ENCODE measurements at regions not wholly inside any gene's neighbourhood (a gene's known extent, or its start where the extent isn't known, plus 50 kb on each side); places are given as distances from the start of the nearest gene placed in this dataset.

DNA sequence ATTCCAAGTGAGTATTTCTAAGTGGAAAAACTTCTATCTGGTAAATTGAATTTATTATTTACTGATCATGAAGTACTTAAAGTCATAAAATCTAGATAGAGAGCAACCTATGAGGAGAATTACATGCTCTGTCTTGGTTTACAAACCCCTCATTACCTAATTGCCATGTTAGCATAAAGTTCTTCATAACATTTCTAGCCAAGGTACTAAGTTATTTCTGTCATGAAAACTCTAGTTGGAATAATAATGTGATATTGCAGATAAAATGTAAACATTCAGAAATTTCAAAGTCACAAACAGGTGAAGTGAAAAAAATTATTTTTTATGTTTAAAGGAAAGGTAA is 228.6 kb downstream of the TTLL7 start:
- no peak for DNase-seq (ENCODE audit: low read depth in 2 of 2)

DNA sequence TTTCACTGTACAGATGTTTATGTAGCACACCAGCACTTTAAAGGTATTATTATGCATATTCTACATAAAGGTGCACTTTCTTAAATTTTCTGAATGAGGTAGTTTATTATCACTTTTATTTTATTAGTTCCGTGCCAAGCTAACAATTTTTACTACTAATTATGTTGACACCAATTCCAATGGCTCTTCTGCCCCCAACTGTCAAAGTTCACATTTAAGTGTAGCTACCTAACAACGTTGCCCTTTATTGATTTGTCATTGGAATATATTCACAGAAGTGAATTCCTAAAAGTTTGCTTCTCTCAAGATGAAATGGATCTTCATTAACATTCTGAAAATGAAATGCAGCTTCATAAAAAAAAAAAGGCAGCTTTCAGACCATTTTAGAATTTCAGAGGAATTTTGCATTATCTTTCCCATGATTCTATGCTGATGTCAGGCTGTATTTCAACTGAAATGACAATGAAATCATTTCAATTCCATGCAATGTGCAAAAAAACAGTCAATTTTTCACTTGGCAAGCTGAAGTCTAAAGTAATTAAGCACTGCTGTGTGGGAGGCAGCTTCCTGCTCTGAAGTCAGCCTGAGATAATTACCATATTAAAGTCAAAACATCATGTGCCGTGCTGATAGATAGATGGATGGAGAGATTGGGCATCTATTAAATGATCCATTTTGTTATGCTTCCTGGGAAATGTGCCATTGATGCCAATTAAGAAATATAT is 229.2 kb downstream of the TTLL7 start:
- DNase-seq (ENCODE audit: low read depth in 2 of 2), result no peak

DNA sequence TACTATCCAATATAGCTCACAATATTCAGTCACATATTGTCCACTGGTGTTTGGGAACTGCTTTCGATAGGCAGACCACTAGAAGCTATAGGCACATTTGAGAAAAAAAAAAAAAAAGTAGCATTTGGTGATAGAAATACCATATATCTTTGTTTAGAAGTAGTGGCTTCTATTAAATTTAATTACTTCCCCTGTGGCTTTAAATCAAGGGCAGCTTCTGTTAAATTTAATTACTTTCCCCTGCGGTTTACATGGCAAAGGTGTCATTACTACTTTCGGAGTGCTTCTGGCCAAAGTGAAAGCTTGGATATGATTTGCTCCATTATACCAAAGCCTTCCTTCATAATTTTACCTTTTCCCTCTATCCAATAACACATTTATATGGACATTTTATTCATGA is 229.9 kb downstream of the TTLL7 start:
- no peak for DNase-seq (ENCODE audit: low read depth in 2 of 2)

DNA sequence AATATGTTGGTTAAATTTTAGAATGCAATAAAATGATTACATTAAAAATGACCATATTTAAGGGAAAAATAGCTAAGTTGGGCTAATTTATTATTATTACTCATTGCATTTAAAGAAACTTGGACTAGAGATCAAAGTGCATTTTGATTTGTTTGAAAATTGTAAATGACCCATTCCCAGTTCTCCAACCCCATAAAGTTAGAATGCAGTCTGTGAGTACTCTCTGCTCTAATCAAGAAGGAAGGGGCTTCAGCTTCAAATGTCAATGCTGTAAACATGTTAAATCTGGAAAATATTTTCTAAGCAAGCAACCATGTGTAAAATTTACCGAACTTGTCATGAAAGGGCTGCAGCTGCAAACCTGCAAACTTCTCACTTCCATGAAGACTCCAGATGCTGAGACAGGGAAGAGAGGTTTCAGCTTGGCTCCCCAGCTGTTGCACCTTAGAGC is 232.7 kb downstream of the TTLL7 start:
- no peak for DNase-seq (ENCODE audit: low read depth in 2 of 2)

DNA sequence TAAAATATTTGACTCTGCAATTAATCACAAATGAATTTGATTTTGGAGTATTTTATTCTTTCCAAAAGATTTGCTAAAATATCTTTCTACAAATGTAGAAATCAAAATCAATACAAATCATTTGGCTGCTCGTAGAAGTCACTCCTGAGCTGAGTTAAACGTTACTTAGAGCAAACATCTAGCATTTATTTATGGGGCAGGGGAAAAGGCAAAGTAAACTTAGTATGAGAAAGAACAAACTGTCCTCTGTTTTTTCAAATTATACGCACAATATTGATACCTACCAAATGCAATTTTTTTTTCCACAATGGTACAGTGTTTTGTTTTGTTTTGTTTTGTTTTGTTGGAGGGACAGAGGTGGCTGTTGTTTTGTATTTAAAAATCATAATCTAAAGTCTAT is 233.8 kb downstream of the TTLL7 start:
- DNase-seq (ENCODE audit: low read depth in 2 of 2), result no peak

DNA sequence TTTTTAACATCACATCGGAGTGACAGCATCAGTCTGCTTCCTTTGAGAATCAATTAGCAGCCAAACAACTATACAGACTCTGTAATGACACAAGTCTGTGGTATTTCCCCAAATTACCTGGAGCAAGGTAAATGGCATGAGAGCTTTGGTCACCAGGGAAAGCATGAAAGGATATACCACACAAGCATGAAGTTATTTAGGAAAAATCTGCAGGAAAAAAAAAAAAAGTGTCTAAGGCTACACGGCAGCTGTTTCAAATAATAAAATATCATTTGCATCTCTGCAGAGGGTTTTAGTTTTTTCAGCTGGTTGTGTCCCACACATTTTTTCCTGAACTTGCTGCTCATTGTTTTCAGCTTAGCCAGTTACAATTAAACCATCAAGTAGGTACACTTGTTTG is 234.7 kb downstream of the TTLL7 start:
- peak; percentile 3 to 8 for DNase-seq (ENCODE audit: low read depth in 2 of 2)

DNA sequence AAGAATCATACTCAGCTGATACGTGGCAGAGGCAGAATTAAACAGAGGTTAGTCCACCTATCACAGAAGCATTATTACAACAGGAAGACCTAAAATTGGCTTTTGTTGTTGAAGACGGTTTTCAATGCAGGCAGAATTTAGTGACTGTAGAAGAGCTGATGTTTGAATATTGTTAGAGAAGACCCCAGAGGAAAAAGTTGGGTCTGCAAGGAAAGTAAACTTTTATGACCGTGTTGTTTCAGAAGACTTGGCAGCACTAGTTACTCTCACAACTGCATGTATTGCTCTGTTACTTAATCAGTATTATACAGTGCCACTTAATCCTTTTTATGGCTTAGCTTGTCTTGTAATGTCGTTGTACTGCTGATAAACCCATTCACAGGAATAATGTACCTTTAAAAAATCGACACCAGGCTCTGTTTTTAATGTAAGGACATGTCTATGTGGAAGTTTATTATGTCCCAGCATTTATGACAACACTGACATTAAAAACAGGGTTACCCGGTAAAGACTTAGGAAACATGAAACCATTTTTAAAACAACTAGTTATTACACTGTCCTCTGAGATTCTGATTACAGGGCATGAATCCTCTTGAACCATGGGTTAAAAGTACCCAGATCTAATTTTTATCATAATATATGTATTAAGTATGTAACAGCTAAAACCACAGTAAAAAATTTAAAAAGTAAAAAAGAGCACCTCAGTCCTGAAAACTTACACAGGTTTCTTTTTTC is 235.4 kb downstream of the TTLL7 start:
- DNase-seq (ENCODE audit: low read depth in 2 of 2), result no peak

DNA sequence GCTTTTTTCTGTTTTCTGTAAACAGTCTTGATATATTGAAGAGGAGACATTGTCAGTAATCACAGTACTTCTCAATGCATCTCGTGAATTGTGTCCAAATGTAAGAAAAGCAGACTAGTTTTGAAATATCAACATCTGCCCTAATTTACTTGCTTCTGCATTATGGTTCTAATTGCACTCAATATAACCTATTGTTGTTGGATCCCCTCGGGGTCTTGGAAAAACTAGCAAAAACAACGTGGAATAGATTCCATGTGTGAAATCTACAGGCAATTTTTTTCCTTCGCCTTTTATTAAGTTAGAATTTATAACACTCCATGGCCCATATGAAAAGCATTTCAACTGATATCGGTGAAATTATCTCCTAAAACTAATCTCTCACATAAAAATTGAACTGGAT is 236.5 kb downstream of the TTLL7 start:
- no peak for DNase-seq (ENCODE audit: low read depth in 2 of 2)

DNA sequence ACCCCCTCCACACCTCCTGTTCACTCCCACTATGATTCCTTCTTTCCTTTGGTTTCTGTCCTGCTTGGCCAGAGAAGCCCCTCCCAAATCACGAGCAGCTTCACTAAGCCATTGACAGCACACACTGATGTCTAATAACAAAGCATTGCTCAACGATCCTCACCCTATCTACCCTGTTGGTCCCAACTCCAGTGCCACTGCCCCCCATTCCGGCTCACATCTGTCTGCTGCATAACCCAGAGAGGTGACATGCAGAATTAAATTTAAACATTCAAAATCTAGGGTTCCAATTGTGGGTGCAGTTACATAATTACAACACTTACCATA is 236.9 kb downstream of the TTLL7 start:
- DNase-seq (ENCODE audit: low read depth in 2 of 2), result no peak

DNA sequence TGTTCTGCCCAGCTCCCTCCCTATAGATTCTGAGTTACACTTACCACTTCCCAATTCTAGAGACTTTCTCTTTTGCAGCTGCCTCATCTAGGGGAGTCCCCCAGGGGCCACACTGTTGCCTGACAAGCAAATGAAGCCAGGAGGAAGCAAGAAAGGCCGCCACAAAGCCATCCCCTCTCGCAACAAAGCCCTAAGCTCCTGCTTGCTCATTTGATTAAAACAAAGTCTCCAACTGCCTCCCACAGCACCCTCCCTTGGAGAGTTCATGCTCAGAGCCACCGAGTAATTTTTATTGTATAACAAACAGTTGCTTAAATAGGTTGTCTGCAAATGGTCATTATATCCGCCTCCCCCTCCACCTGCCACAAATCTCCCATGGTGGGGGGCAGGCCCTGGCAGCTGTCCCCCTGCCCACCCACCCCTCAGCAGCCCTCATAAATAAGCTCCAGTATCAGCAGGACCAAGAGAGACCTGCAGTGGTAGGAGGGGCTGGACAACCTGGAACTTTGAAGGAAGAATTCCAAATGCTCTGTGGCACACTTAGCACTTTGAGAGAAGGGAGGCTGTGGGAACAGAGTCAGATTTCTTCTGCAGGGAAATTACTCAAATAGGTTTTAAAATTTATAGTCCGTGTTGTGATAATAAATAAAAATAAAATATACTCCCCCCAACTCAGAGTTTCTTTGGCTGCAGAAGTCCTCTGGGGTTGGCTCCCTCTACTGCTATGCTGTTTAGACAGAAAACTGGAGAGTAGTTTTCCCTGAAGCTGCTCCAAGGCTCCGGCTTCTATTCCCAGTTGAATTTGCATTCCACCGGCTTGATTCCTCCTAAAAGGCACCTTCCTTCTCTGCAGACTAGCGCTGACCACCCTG is 237.5 kb downstream of the TTLL7 start:
- DNase-seq (ENCODE audit: low read depth in 2 of 2), result no peak

DNA sequence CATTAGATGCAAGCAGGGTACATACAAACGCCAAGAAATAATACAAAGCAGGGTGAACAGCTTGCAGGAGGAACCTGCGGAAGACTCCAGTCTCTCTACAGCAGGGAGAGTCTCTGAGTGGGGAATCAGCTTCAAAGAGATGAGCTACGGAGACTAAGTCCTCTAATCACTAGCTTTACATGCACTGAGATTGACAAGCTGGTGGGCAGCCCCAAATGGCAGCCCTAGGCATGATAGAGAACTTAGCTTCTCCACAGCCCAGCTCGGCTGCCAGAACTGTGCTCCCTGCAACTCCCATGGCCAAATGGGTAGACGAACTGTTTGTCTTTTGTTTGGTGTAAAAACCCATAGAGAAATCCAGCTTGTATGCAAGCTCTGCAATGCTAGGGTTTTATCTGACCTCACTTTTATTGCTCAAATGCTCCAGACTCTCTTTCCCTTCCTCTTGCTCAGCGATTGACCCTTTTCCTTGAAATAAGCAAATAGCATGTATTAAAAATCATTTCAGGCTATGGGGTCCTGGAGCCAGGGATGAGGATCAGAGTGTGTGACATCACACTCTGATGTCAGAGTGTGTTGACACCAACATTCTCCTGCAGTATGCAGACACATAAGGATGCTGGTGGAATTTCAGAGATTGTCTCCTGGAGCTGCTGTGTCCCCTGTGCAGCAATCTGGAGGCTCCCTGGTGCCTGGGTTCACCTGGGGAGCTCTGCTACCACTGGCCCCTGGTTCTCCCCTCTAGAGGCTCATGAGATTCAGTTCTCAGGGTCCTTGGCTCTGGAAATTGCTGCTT is 238.5 kb downstream of the TTLL7 start:
- DNase-seq (ENCODE audit: low read depth in 2 of 2), result no peak

DNA sequence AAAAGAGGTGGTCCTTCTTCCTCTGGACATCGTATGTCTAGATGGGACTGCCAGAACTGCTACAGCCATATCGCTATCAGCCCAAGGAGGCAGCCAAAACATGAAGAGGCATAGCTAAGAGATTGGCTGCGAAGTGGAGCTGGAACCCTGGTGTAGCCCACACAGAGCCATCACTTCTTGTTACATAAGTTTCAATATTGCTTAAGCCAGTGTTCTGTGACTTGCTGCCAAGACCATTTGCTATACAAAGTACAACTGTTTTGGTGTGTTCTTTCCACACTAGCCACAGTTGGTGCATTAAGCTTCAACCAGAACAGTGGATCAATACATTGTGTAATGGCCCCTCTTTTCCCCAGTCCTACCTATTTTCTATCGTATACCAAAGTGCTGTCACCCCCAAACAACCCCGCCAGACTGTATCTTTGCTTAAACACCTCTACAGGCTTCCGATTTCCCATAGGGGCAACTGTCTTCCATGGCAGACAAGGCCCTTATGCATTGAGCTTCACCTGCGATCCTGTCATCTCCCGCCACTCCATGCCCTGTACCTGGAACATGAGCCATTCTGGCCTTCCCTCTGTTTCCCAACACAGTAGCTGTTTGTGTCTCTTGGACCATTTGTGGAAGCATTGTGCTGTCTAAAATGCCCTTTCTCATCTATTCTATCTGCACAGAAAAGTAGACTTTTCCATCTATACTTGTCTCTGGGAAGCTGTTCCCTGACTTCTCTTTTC is 241.8 kb downstream of the TTLL7 start:
- DNase-seq (ENCODE audit: low read depth in 2 of 2), result no peak

DNA sequence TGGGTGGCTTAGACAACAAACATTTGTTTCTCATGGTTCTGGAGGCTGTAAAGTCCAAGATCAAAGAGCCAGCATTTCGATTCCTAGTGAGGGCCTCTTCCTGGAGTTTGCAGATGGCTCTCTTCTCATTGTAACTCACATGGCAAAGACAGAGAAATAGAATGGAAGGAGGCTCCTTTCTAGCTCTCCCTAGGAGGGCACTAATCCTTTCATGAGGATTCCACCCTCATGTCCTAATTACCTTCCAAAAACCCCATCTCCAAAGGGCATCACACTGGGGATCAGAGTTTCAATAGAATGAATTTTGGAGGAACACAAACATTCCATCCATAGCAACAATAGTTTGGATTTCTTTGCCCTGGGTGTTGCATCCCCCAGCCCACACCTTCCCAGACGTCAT is 247.3 kb downstream of the TTLL7 start:
- DNase-seq (ENCODE audit: low read depth in 2 of 2), result no peak

DNA sequence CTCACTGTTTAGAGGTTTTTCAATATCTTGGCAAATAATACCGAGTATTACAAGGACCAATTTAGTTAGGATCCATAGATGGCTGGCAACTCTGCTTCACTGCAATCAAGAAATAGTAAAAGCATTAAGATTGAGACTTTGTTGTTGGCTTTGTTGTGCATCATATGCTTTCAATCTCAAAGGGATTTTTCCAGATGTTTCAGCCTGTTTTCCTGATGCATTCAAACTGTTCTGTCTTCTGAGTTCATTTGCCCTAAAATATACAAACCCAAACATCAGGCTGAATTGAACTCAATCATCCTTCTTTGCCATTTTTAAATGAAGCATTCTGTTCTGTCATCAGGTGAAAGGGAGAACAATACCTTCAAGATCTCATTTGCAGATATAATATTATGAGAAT is 248.7 kb downstream of the TTLL7 start:
- no peak for DNase-seq (ENCODE audit: low read depth in 2 of 2)

DNA sequence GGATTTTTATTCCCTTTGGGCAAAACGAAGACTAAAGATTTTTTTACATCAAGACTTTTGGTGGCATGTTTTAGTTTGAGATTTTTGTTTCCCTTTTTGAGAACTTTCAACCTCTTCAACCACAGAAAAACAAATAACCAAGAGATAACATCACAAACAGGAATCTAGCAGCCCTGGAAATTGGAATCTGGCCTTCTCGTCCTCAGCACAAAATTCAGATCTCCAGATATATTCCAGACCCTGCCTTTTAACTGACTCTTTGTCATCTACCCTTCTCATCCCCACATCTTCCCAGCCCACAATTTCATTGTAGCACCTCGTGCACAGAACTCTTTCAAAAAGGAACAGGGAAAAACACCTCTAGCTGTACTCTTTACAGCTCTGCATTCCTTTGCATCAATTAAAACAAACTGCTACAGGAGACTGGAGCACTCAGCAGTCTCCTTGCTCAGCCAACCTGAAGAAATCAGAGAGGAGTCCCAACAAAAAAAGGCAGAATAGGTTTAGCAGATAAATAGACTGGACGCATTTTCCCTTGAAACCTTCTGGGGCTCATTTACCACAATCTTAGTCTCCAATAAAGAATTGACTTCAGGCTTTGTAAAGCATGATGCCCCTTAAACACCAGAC is 251.0 kb downstream of the TTLL7 start:
- DNase-seq (ENCODE audit: low read depth in 2 of 2), result no peak

DNA sequence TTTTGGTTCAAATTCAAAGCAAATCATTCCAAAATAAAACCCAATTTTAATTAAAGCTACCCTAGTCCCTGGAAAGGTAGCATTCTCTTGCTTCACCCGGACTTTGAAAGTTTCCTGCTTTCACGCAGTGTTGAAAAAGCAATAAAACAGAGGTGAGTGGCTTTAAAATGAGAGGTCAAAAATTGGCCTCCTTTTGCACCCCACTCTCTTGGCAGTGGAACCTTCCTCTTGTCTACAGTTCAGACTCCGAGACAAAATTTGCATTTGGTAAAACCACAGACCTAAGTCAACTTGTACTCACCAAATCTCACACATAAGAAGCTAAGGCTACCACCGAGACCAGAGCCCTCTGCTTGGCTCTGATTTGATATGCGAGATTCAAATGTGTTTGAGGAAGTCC is 252.7 kb downstream of the TTLL7 start:
- DNase-seq (ENCODE audit: low read depth in 2 of 2), result no peak

DNA sequence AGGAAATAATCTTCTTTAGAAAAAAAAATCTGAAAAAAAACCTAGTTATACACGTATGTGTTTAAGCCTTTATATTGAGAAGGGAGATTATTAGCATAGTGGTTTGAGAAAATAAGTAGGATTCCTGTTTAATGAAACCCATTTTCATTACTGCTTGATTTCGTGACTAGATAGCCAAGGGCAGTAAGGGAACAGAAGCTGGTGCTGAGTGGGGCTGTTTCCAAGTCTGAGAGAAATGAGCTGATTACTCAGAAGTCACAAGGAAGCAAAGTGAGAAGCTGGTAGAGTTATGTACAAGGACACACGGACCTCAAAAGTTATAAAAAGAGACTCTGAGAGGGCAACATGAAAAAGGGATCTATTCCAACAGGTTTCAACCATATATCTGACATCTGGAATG is 256.5 kb downstream of the TTLL7 start:
- DNase-seq (ENCODE audit: low read depth in 2 of 2), result no peak

DNA sequence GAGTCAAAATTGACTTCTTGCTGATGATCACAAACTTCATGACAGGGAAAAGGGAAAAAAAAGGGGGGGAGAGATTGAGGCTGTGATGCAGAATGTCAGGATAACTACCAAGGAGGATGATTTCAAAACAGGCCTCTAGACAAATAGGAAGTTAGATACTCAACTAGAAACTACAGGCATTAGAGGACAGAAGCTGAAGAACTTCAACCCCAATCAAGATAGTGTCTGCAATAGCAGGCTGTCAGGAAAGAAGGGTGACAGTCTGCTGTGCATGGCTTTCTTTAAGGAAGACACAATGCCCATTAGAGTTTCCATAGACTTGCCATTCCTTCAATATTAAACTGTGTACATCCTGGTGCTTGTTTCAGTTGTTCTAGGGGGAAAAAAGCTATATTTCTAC is 257.2 kb downstream of the TTLL7 start:
- DNase-seq (ENCODE audit: low read depth in 2 of 2), result no peak

DNA sequence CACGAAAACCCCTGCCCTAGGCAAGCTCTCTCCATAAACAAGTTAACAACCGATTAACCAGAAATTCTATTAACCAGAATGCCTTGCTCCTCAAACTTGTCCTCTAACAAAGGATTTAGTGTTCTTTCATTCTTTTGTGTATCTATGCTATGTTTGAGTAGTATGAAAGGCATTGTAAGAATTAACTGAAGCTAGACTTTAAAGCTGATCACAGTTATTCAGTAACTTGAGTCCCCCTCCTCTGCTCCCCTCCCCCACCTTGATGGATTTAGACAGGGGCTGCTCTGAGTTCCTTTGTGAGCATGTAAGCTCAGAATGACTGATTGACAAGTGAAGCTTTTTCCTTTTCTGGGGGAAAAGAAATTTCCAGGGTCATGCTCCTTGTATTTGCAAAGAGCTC is 257.6 kb downstream of the TTLL7 start:
- DNase-seq (ENCODE audit: low read depth in 2 of 2), result no peak

DNA sequence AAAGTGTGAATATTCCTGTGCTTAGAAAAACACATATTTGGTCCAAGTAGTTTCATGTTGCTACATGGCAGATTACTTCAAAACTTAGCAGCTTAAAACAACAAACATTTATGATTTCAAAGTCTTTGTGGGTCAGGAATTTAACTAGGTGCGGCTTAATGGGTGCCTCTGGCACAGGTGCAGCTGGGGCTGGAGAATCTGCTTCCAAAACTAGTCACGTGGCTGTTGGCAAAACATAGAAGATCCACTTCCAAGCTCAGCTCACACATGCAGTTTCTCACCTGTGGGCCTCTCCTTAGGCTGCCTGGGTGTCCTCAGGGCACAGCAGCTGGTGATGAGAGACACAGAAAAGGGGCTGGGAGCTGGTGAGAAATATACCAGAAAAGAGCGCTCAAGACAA is 263.4 kb downstream of the TTLL7 start:
- no peak for DNase-seq (ENCODE audit: low read depth in 2 of 2)

DNA sequence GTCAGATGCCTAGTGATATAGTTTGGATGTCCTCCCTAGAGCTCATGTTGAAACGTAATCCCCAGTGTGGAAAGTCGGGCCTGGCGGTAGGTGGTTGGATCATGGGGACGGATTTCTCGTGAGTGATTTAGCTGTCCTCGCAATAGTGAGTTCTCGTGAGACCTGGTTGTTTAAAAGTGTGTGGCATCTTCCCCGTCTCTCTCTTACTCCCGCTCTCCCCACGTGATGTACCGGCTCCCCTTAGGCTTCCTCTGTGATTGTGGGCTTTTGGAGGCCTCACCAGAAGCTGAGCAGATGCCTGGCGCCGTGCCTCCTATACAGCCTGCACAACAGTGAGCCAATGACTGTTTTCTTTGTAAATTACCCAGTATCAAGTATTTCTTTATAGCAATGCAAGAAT is 264.5 kb downstream of the TTLL7 start:
- DNase-seq (ENCODE audit: low read depth in 2 of 2), result no peak

Measured in fibroblast of skin of left quadriceps (primary cell).